Panc1 (cell line): ENCODE measurements at regions not wholly inside any gene's neighbourhood (a gene's known extent, or its start where the extent isn't known, plus 50 kb on each side); places are given as distances from the start of the nearest gene placed in this dataset.

Source experiments
- CTCF ChIP-seq: fragments of 450-650 bp; IDR thresholded peaks from 2 replicates; pipeline ENCODE4 v1.5.1; 2017; ENCODE audit warnings: mild to moderate bottlenecking
- POLR2AphosphoS5 ChIP-seq: IDR thresholded peaks from 2 replicates; pipeline ENCODE4 v1.6.1; 2012; ENCODE audit warnings: mild to moderate bottlenecking, low read depth, low read length, moderate library complexity
- REST ChIP-seq, 2 experiments: IDR thresholded peaks; 2 replicates each; pipeline ENCODE4 v1.6.1; 2011 to 2012; ENCODE audit warnings: low read depth in 2 of 2, control low read depth in 1 of 2, low read length in 1 of 2, mild to moderate bottlenecking in 1 of 2, moderate library complexity in 1 of 2; ENCODE audit not compliant: insufficient read depth in 1 of 2

- TF ChIP-seq POLR2AphosphoS5, result no peak
- no peak for TF ChIP-seq CTCF
- TF ChIP-seq REST (IDR thresholded peaks at IDR 0.05; ENCODE audit: insufficient read depth in 1 of 2, low read depth in 2 of 2, low read length in 1 of 2), result no peak
Observed at GRCh38 chr3:83074485-83074884, 1313.0 kb upstream of the GBE1 start.
